Kidney epithelial cell (primary cell): ENCODE measurements at regions not wholly inside any gene's neighbourhood (a gene's known extent, or its start where the extent isn't known, plus 50 kb on each side); places are given as distances from the start of the nearest gene placed in this dataset.

ENCODE experiments used
- DNase-seq: peaks from one replicate; pipeline ENCODE4 v3.0.0-alpha.2; 2010; ENCODE audit warnings: low read depth
- H3K27me3 ChIP-seq: 2 replicates; pipeline ENCODE4 v1.6.0; 2011; ENCODE audit warnings: low read length; ENCODE audit not compliant: control insufficient read depth, insufficient read depth
- H3K36me3 ChIP-seq: 2 replicates; pipeline ENCODE4 v1.5.1; 2011; ENCODE audit warnings: low read length; ENCODE audit not compliant: control insufficient read depth, insufficient read depth
- H3K4me3 ChIP-seq: 2 replicates; pipeline ENCODE4 v1.5.1; 2011; ENCODE audit warnings: low read depth, mild to moderate bottlenecking, control low read depth, low read length
- TF ChIP-seq, protein P1 (sequence below): IDR thresholded peaks from 2 replicates; pipeline ENCODE4 v1.5.1; 2011; ENCODE audit warnings: mild to moderate bottlenecking, moderate library complexity, low read length, control low read depth, inconsistent platforms; ENCODE audit not compliant: insufficient read depth, poor library complexity, severe bottlenecking

GRCh38 chr4:166413356-166413755 is 540.3 kb downstream of the TLL1 start:
- DNase-seq = no peak
- no peak overlapping the region for H3K4me3 ChIP-seq
- TF ChIP-seq, protein P1, sequence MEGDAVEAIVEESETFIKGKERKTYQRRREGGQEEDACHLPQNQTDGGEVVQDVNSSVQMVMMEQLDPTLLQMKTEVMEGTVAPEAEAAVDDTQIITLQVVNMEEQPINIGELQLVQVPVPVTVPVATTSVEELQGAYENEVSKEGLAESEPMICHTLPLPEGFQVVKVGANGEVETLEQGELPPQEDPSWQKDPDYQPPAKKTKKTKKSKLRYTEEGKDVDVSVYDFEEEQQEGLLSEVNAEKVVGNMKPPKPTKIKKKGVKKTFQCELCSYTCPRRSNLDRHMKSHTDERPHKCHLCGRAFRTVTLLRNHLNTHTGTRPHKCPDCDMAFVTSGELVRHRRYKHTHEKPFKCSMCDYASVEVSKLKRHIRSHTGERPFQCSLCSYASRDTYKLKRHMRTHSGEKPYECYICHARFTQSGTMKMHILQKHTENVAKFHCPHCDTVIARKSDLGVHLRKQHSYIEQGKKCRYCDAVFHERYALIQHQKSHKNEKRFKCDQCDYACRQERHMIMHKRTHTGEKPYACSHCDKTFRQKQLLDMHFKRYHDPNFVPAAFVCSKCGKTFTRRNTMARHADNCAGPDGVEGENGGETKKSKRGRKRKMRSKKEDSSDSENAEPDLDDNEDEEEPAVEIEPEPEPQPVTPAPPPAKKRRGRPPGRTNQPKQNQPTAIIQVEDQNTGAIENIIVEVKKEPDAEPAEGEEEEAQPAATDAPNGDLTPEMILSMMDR = no peak
- H3K27me3 ChIP-seq = no peaks in the 10 kb centered on the region
- H3K36me3 ChIP-seq = no peaks in the 10 kb centered on the region

- TF ChIP-seq, protein P1 = no peak
- DNase-seq = no peak
- Histone ChIP-seq H3K36me3 (no peaks in the 10 kb centered on the region), H3K4me3 (no peak overlapping the region), H3K27me3 (no peaks in the 10 kb centered on the region)
Measured at GRCh38 chr4:166414431-166414830, 541.4 kb downstream of the TLL1 start.

GRCh38 chr4:166415749-166416148 is 542.7 kb downstream of the TLL1 start:
- TF ChIP-seq, protein P1 = no peak
- DNase-seq = no peak
- Histone ChIP-seq H3K4me3 (no peak overlapping the region), H3K27me3 (no peaks in the 10 kb centered on the region), H3K36me3 (no peaks in the 10 kb centered on the region)

- Histone ChIP-seq H3K36me3 (no peaks in the 10 kb centered on the region), H3K4me3 (no peak overlapping the region), H3K27me3 (no peaks in the 10 kb centered on the region)
- TF ChIP-seq, protein P1 = no peak
- DNase-seq = no peak
Measured at GRCh38 chr4:166421556-166422156, 548.6 kb downstream of the TLL1 start.

GRCh38 chr4:166422475-166422874 is 549.4 kb downstream of the TLL1 start:
- Histone ChIP-seq H3K27me3 (no peaks in the 10 kb centered on the region), H3K36me3 (no peaks in the 10 kb centered on the region), H3K4me3 (no peak overlapping the region)
- DNase-seq = no peak
- TF ChIP-seq, protein P1 = no peak

- Histone ChIP-seq H3K36me3 (no peaks in the 10 kb centered on the region), H3K27me3 (no peaks in the 10 kb centered on the region), H3K4me3 (no peak overlapping the region)
- TF ChIP-seq, protein P1 = no peak
- no peak for DNase-seq
Measured at GRCh38 chr4:166426300-166426863, 553.3 kb downstream of the TLL1 start.
